ENCODE measurements at regions not wholly inside any gene's neighbourhood (a gene's known extent, or its start where the extent isn't known, plus 50 kb on each side); places are given as distances from the start of the nearest gene placed in this dataset. TPM values are rescaled to one million over a fixed set of nuclear protein-coding genes. Genes with fewer than 3 reads are reported as not detected.

- WGBS, 3 donors = 40 to 69% (median 59%) methylated on average over 2 of the region's 2 CpGs
- H3K27ac ChIP-seq = no peak overlapping the region
- H3K36me3 ChIP-seq = no peaks in the 10 kb centered on the region
- no peaks in the 10 kb centered on the region for H3K4me1 ChIP-seq (ENCODE audit: insufficient read depth)
- DNase-seq = no peak
- H3K27me3 ChIP-seq = no peaks in the 10 kb centered on the region
- intact Hi-C loops (cut with DNase I) = no loop called here
- H3K9me3 ChIP-seq = no peaks in the 10 kb centered on the region
- no peak for TF ChIP-seq POLR2A (IDR thresholded peaks at IDR 0.05)
- no peak for TF ChIP-seq EP300 (IDR thresholded peaks at IDR 0.05)
- TF ChIP-seq, protein P1, sequence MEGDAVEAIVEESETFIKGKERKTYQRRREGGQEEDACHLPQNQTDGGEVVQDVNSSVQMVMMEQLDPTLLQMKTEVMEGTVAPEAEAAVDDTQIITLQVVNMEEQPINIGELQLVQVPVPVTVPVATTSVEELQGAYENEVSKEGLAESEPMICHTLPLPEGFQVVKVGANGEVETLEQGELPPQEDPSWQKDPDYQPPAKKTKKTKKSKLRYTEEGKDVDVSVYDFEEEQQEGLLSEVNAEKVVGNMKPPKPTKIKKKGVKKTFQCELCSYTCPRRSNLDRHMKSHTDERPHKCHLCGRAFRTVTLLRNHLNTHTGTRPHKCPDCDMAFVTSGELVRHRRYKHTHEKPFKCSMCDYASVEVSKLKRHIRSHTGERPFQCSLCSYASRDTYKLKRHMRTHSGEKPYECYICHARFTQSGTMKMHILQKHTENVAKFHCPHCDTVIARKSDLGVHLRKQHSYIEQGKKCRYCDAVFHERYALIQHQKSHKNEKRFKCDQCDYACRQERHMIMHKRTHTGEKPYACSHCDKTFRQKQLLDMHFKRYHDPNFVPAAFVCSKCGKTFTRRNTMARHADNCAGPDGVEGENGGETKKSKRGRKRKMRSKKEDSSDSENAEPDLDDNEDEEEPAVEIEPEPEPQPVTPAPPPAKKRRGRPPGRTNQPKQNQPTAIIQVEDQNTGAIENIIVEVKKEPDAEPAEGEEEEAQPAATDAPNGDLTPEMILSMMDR (IDR thresholded peaks at IDR 0.05) = no peak
- no peak overlapping the region for H3K4me3 ChIP-seq
Measured at GRCh38 chr13:71924931-71925330, 57.9 kb upstream of the DACH1 start.

DNA sequence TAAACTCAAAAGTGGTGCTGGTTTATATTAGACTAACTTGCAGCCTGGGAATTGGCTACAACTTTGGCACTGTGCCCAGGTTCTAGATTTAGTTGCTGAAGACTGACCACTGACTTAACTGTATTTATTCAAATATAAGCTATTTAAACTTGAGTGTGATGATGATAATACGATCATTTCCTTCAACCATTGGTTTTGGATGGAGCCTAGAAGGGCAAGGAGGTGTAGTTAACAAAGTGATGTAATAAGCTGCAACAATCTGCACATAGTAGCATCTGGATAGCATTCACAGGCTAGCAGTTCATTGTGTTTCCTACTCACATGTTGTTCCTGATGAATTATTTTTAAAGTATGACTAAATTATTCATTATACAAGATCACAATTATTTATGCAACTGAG lies 55.2 kb upstream of the DACH1 start:
- no peaks in the 10 kb centered on the region for H3K9me3 ChIP-seq
- no peak overlapping the region for H3K4me3 ChIP-seq
- DNase-seq = no peak
- H3K27ac ChIP-seq = no peak overlapping the region
- intact Hi-C loops (cut with DNase I) = no loop called here
- H3K36me3 ChIP-seq = no peaks in the 10 kb centered on the region
- 70 to 88% (median 77%) methylated on average over 1 of the region's 1 CpG for WGBS, 3 donors
- no peaks in the 10 kb centered on the region for H3K27me3 ChIP-seq
- H3K4me1 ChIP-seq (ENCODE audit: insufficient read depth) = no peaks in the 10 kb centered on the region
- TF ChIP-seq, protein P1 (IDR thresholded peaks at IDR 0.05) = no peak
- no peak for TF ChIP-seq EP300 (IDR thresholded peaks at IDR 0.05)
- TF ChIP-seq POLR2A (IDR thresholded peaks at IDR 0.05) = no peak

Small RNA genes in the stretch of these regions (small RNA-seq; reads per million reads assigned to genes)
- gene RF00263 (not detected), gene RF00411 (not detected), gene RF00440 (not detected), gene RF02271 (not detected), gene RPL18AP17 (not detected)

All from ovary (tissue), 7 donors.